ENCODE measurements at regions not wholly inside any gene's neighbourhood (a gene's known extent, or its start where the extent isn't known, plus 50 kb on each side); places are given as distances from the start of the nearest gene placed in this dataset.

- TF ChIP-seq CTCF (IDR thresholded peaks at IDR 0.05) (no peak), POLR2A (IDR thresholded peaks at IDR 0.05) (no peak)
Observed at GRCh38 chr12:96121271-96121711, 72.9 kb upstream of the ELK3 start.

Data from adrenal gland (tissue), 5 donors.